ENCODE measurements at regions not wholly inside any gene's neighbourhood (a gene's known extent, or its start where the extent isn't known, plus 50 kb on each side); places are given as distances from the start of the nearest gene placed in this dataset.

DNA sequence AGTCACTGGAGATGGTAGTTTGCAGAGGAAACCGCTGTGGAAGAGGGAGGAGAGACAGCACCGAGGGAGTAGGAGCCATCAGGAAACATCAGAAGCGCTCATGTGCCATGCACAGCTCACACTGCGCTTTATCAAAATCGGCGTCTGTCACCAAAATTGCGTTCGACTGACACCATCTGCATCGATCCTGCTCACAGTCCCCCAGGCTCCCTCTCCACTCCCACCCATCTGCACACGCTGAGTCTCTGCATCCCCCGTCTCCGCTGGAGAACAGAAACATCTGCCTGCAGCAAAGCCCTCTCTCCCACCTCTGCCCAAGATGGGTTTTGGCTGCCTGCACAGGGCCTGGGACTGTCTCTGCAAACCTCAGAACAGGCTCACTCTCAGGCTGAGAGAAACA, 187.5 kb upstream of the RPL38 start:
- TF ChIP-seq, protein P1, sequence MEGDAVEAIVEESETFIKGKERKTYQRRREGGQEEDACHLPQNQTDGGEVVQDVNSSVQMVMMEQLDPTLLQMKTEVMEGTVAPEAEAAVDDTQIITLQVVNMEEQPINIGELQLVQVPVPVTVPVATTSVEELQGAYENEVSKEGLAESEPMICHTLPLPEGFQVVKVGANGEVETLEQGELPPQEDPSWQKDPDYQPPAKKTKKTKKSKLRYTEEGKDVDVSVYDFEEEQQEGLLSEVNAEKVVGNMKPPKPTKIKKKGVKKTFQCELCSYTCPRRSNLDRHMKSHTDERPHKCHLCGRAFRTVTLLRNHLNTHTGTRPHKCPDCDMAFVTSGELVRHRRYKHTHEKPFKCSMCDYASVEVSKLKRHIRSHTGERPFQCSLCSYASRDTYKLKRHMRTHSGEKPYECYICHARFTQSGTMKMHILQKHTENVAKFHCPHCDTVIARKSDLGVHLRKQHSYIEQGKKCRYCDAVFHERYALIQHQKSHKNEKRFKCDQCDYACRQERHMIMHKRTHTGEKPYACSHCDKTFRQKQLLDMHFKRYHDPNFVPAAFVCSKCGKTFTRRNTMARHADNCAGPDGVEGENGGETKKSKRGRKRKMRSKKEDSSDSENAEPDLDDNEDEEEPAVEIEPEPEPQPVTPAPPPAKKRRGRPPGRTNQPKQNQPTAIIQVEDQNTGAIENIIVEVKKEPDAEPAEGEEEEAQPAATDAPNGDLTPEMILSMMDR (IDR thresholded peaks at IDR 0.05): no peak
- TF ChIP-seq POLR2AphosphoS5 (IDR thresholded peaks at IDR 0.05) (no peak), POLR2A (IDR thresholded peaks at IDR 0.05) (no peak)

All from prostate gland (tissue), 2 donors.